ENCODE measurements at regions not wholly inside any gene's neighbourhood (a gene's known extent, or its start where the extent isn't known, plus 50 kb on each side); places are given as distances from the start of the nearest gene placed in this dataset.

DNA sequence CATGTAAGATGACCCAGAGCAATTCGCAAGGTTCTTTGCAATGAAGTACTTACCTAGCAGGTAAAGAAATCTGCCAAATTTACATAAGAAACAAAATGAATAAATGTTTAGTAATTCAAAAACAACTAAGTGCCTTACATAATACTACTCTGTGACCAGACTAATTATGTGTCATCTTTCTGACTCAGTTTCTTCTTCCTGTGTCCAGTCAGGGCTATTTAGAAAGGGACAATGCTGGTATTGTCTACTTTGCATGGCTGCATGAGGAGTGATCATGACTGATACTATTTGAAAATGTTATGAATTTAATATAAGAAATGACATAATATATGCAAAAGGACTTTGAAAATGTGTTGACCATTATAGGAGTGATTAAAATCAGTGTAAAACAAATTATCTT, 210.0 kb downstream of the TMEM161B start:
- TF ChIP-seq, protein P1, sequence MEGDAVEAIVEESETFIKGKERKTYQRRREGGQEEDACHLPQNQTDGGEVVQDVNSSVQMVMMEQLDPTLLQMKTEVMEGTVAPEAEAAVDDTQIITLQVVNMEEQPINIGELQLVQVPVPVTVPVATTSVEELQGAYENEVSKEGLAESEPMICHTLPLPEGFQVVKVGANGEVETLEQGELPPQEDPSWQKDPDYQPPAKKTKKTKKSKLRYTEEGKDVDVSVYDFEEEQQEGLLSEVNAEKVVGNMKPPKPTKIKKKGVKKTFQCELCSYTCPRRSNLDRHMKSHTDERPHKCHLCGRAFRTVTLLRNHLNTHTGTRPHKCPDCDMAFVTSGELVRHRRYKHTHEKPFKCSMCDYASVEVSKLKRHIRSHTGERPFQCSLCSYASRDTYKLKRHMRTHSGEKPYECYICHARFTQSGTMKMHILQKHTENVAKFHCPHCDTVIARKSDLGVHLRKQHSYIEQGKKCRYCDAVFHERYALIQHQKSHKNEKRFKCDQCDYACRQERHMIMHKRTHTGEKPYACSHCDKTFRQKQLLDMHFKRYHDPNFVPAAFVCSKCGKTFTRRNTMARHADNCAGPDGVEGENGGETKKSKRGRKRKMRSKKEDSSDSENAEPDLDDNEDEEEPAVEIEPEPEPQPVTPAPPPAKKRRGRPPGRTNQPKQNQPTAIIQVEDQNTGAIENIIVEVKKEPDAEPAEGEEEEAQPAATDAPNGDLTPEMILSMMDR (IDR thresholded peaks at IDR 0.05; ENCODE audit: poor library complexity, severe bottlenecking) = no peak
- TF ChIP-seq EP300 (conservative IDR thresholded peaks at IDR 0.05; ENCODE audit: poor library complexity, severe bottlenecking) = no peak
- TF ChIP-seq RAD21 (conservative IDR thresholded peaks at IDR 0.05) = no peak
- no peak for TF ChIP-seq POLR2AphosphoS5 (IDR thresholded peaks at IDR 0.05)
- no peak for TF ChIP-seq EZH2 (IDR thresholded peaks at IDR 0.05; ENCODE audit: borderline replicate concordance, insufficient read depth, low read length, poor library complexity, severe bottlenecking)
- no peak for TF ChIP-seq MXI1 (conservative IDR thresholded peaks at IDR 0.05; ENCODE audit: poor library complexity, severe bottlenecking)
- no peak for TF ChIP-seq TAF1 (IDR thresholded peaks at IDR 0.05; ENCODE audit: low read depth)

All from neural cell (in vitro differentiated cells).